Transverse colon (tissue), 4 donors: ENCODE measurements at regions not wholly inside any gene's neighbourhood (a gene's known extent, or its start where the extent isn't known, plus 50 kb on each side); places are given as distances from the start of the nearest gene placed in this dataset.

Source experiments
- DNase-seq: peaks from one replicate; pipeline ENCODE4 v3.0.0-alpha.2; 2019
- H3K27ac ChIP-seq, 4 donors: fragments of 200-600 bp; sonication (generic); 2 replicates each; pipeline ENCODE4 v1.5.1; 2016 to 2018; ENCODE audit warnings: inconsistent platforms in 4 of 4
- H3K27me3 ChIP-seq: fragments of 200-600 bp; sonication (generic); 2 replicates; pipeline ENCODE4 v1.5.1; 2017; ENCODE audit warnings: inconsistent platforms
- H3K36me3 ChIP-seq, 4 donors: fragments of 200-600 bp; sonication (generic); 2 replicates each; pipeline ENCODE4 v1.5.1; 2017 to 2019; ENCODE audit warnings: inconsistent platforms in 4 of 4
- H3K4me1 ChIP-seq, 4 donors: fragments of 200-600 bp; sonication (generic); 2 replicates each; pipeline ENCODE4 v1.5.1; 2017 to 2020; ENCODE audit warnings: inconsistent platforms in 4 of 4
- H3K4me3 ChIP-seq, 4 donors: fragments of 200-600 bp; sonication (generic); 1 replicate in 1 of 4; 2 replicates in 3 of 4; pipeline versions ENCODE4 v1.5.1 to v1.6.1; 2017 to 2019; ENCODE audit warnings: inconsistent platforms in 4 of 4
- H3K9me3 ChIP-seq, 2 donors: fragments of 200-600 bp; sonication (generic); 2 replicates each; pipeline ENCODE4 v1.5.1; 2017 to 2019; ENCODE audit warnings: inconsistent platforms in 2 of 2
- EP300 ChIP-seq: sonication (generic); formaldehyde crosslinking; IDR thresholded peaks from one replicate; pipeline ENCODE4 v1.6.1; 2017; ENCODE audit warnings: antibody characterized with exemption, low read depth
- POLR2A ChIP-seq: fragments of 450-650 bp; IDR thresholded peaks from one replicate; pipeline ENCODE4 v1.6.1; 2016; ENCODE audit warnings: antibody characterized with exemption, mild to moderate bottlenecking, moderate library complexity
- POLR2AphosphoS5 ChIP-seq, 3 donors: sonication (generic); formaldehyde crosslinking; IDR thresholded peaks; one replicate each; pipeline ENCODE4 v1.6.1; 2016; ENCODE audit warnings: antibody characterized with exemption in 3 of 3
- WGBS, 2 donors: methylation state at CpG; one replicate each; pipeline ENCODE4 v1.1.5; 2018; ENCODE audit warnings: low coverage in 1 of 2; 5-methylcytosine and 5-hydroxymethylcytosine counted together
- in situ Hi-C, 4 donors: fragments of 200-750 bp; cut with MboI; loops; one replicate each; pipeline versions ENCODE4 v1.15.0 to v1.15.1; 2017; ENCODE audit warnings: low sequenced_read_pairs in 3 of 4, low pct_ligation_motif_present in 1 of 4, low pct_unique_long_range_greater_than_20kb in 1 of 4
- intact Hi-C: fragments of 100-400 bp; cut with DNase I; formaldehyde crosslinking; loops from one replicate; pipeline ENCODE4 v1.15.1; 2023; ENCODE audit warnings: low total_unique reads
- TF ChIP-seq, protein P1 (sequence below), 5 experiments: fragments of 200-600 bp in 3 of 5; fragments of 450-650 bp in 2 of 5; sonication (generic) in 3 of 5; IDR thresholded peaks; 1 replicate in 2 of 5; 2 replicates in 3 of 5; pipeline ENCODE4 v1.5.1; 2016 to 2017; ENCODE audit warnings: antibody characterized with exemption in 5 of 5, inconsistent platforms in 3 of 5, mild to moderate bottlenecking in 2 of 5, moderate library complexity in 1 of 5

DNA sequence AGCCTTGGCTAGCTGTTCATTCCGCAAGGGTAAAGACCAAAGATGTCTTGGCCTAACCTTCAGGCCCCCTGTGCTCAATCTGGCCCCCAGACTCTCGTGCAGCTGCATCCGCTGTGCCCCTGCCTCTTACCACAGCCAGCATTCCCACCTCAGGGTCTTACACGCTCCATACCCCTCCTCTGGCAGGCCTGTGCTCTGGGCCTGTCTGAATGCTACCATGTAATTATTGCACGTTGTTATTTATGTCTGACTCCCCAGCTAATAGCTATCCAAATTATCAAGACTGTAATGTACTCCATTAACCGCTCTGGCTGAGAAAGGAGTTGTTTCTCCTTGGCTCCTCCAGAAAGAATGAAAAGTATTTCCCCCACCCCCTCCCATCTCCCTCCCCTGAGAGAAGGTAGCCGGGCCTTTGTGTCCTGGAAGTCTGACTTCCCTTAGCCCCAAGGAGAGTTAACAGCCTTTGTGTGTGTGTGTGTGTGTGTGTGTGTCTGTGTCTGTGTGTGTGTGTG, 54.5 kb upstream of the UBE2E1 start:
- H3K36me3 ChIP-seq: no peaks in the 10 kb centered on the region
- DNase-seq: no peak
- no peak overlapping the region for H3K27ac ChIP-seq
- no peaks in the 10 kb centered on the region for H3K9me3 ChIP-seq
- peaks cover 0 to 4% (median 0%) of the 10 kb centered on the region in 4 donors for H3K4me1 ChIP-seq
- intact Hi-C loops: no loop called here
- H3K27me3 ChIP-seq: no peaks in the 10 kb centered on the region
- TF ChIP-seq POLR2AphosphoS5 (IDR thresholded peaks at IDR 0.05): no peak
- TF ChIP-seq, protein P1, sequence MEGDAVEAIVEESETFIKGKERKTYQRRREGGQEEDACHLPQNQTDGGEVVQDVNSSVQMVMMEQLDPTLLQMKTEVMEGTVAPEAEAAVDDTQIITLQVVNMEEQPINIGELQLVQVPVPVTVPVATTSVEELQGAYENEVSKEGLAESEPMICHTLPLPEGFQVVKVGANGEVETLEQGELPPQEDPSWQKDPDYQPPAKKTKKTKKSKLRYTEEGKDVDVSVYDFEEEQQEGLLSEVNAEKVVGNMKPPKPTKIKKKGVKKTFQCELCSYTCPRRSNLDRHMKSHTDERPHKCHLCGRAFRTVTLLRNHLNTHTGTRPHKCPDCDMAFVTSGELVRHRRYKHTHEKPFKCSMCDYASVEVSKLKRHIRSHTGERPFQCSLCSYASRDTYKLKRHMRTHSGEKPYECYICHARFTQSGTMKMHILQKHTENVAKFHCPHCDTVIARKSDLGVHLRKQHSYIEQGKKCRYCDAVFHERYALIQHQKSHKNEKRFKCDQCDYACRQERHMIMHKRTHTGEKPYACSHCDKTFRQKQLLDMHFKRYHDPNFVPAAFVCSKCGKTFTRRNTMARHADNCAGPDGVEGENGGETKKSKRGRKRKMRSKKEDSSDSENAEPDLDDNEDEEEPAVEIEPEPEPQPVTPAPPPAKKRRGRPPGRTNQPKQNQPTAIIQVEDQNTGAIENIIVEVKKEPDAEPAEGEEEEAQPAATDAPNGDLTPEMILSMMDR (IDR thresholded peaks at IDR 0.05): no peak
- no peak for TF ChIP-seq EP300
- no peak for TF ChIP-seq POLR2A
- in situ Hi-C loops: no loop called here
- no peak overlapping the region for H3K4me3 ChIP-seq
- WGBS, 2 donors: 47 to 74% methylated on average over 6 to 7 of the region's 7 CpGs

DNA sequence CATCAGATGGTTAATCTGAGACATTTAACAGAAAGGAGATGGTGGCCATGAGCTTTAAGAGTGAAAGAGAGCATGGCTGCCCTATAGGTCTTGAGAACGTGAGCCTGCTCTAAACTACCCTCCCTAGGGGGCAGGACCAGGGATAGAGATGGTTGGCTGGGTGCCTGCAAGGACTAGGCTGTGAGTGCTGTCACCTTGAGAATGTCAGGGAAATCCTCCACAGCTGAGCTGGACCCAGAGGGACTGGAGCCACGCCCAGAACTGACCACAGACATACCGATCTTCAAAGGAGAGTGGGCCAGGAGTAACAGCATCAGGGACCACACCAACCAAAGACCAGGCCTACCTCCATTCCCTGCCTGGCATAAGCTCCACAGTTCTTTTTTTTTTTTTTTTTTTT, 53.6 kb upstream of the UBE2E1 start:
- no peak overlapping the region for H3K4me3 ChIP-seq
- H3K27me3 ChIP-seq: no peaks in the 10 kb centered on the region
- H3K27ac ChIP-seq: no peak overlapping the region
- no peak for DNase-seq
- intact Hi-C loops: no loop called here
- WGBS, 2 donors: 74% methylated on average over 3 of the region's 3 CpGs
- no peak for TF ChIP-seq POLR2AphosphoS5 (IDR thresholded peaks at IDR 0.05)
- no peak for TF ChIP-seq POLR2A
- TF ChIP-seq, protein P1 (IDR thresholded peaks at IDR 0.05): no peak
- H3K4me1 ChIP-seq: peaks cover 0 to 4% (median 0%) of the 10 kb centered on the region in 4 donors
- no peaks in the 10 kb centered on the region for H3K9me3 ChIP-seq
- no peaks in the 10 kb centered on the region for H3K36me3 ChIP-seq
- in situ Hi-C loops: no loop called here

DNA sequence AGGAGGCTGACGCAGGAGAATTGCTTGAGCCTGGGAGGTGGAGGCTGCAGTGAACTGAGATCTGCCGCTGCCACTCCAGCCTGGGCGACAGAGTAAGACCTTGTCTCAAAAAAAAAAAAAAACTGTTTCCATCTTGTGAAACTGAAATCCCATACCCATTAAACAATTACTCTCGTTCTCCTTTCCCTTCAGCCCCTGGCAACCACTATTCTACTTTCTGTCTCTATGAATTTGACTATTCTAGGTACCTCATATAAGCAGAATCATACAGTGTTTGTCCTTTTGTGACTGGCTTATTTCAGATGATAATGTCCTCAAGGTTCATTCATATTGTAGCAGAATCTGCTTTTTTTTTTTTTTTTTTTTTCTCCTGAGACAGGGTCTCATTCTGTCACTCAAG, 51.5 kb upstream of the UBE2E1 start:
- WGBS, 2 donors: 0 to 89% methylated on average over 1 to 4 of the region's 4 CpGs
- H3K27ac ChIP-seq: no peak overlapping the region
- H3K4me1 ChIP-seq: no peaks in the 10 kb centered on the region
- intact Hi-C loops: no loop called here
- H3K9me3 ChIP-seq: no peaks in the 10 kb centered on the region
- in situ Hi-C loops: no loop called here
- H3K27me3 ChIP-seq: no peaks in the 10 kb centered on the region
- H3K4me3 ChIP-seq: no peak overlapping the region
- H3K36me3 ChIP-seq: no peaks in the 10 kb centered on the region
- no peak for DNase-seq
- no peak for TF ChIP-seq EP300
- TF ChIP-seq POLR2A: no peak
- TF ChIP-seq, protein P1 (IDR thresholded peaks at IDR 0.05): no peak
- no peak for TF ChIP-seq POLR2AphosphoS5 (IDR thresholded peaks at IDR 0.05)
